MCF 10A (cell line): ENCODE measurements at regions not wholly inside any gene's neighbourhood (a gene's known extent, or its start where the extent isn't known, plus 50 kb on each side); places are given as distances from the start of the nearest gene placed in this dataset.
A peak's percentile ranks its signal among the peaks of the same experiment; 100 is the strongest.

ENCODE experiments used
- BruUV-seq: library from RNA; stranded (reverse); fragments of 400-500 nt; replicated peaks from 2 replicates; lab custom pipeline; 2021; lab: Mats Ljungman, UMichigan
- CTCF ChIA-PET: fragments of 300-600 bp; sonication (Branson Sonifier 250); formaldehyde crosslinking; extraction: SDS; loops from one replicate; lab custom pipeline; 2021; ENCODE audit warnings: antibody characterized with exemption, inconsistent platforms; lab: Yijun Ruan, JAX
- POLR2A ChIA-PET: fragments of 300-600, 350-650 bp; sonication (Branson Sonifier 250); formaldehyde crosslinking; extraction: SDS; loops from one replicate; lab custom pipeline; 2020; ENCODE audit warnings: antibody characterized with exemption, inconsistent platforms; lab: Yijun Ruan, JAX
- DNase-seq: peaks from one replicate; pipeline ENCODE4 v3.0.0-alpha.2; 2018; ENCODE audit not compliant: unreplicated experiment
- H3K27ac Mint-ChIP-seq: one replicate; pipeline ENCODE4 v1.8.0; 2022; ENCODE audit warnings: mild to moderate bottlenecking, low read depth, mixed read lengths; ENCODE audit not compliant: unreplicated experiment
- H3K27me3 Mint-ChIP-seq: one replicate; pipeline ENCODE4 v1.8.0; 2022; ENCODE audit warnings: mixed read lengths; ENCODE audit not compliant: insufficient read depth, unreplicated experiment
- H3K36me3 Mint-ChIP-seq: one replicate; pipeline ENCODE4 v1.8.0; 2022; ENCODE audit warnings: mild to moderate bottlenecking, moderate library complexity, mixed read lengths; ENCODE audit not compliant: insufficient read depth, unreplicated experiment
- H3K4me1 Mint-ChIP-seq: one replicate; pipeline ENCODE4 v1.8.0; 2022; ENCODE audit warnings: mixed read lengths; ENCODE audit not compliant: insufficient read depth, unreplicated experiment
- H3K4me3 Mint-ChIP-seq: one replicate; pipeline ENCODE4 v1.8.0; 2022; ENCODE audit warnings: mild to moderate bottlenecking, moderate library complexity, mixed read lengths; ENCODE audit not compliant: unreplicated experiment
- H3K9me3 Mint-ChIP-seq: one replicate; pipeline ENCODE4 v1.8.0; 2022; ENCODE audit warnings: mixed read lengths; ENCODE audit not compliant: unreplicated experiment
- intact Hi-C: fragments of 100-400 bp; cut with micrococcal nuclease; formaldehyde crosslinking; loops from 2 replicates; pipeline ENCODE4 v1.14.1; 2022
- TF ChIP-seq, protein P1 (sequence below): fragments of 200-600 bp; IDR thresholded peaks from one replicate; pipeline ENCODE4 v1.8.0; 2022; ENCODE audit warnings: antibody characterized with exemption, mild to moderate bottlenecking; ENCODE audit not compliant: unreplicated experiment

DNA sequence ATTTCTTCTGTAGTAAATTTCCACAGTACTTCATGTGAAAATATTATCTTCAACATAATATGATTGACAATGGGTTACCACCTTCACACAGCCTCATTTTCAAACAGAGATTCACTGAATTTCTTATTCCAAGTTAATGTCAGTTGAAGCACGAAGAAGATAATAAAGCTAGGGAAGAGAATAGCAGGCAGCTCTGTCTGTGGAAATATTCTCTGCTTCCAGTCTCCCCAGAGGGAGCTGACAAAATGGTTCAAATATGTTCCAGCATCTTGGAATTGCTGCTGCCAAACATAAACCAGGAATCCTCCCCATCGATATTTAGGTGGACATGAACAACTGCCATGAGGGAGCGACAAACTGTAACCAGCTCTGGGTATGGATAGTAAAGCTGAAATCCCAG, 224.8 kb downstream of the GJA1 start:
- DNase-seq, result no peak
- no TSS peak for BruUV-seq
- Mint-ChIP-seq H3K36me3 (no peaks in the 10 kb centered on the region), H3K9me3 (no peaks in the 10 kb centered on the region), H3K27me3 (no peaks in the 10 kb centered on the region), H3K4me3 (no peak overlapping the region), H3K4me1 (no peaks in the 10 kb centered on the region), H3K27ac (no peak overlapping the region)
- TF ChIP-seq, protein P1, sequence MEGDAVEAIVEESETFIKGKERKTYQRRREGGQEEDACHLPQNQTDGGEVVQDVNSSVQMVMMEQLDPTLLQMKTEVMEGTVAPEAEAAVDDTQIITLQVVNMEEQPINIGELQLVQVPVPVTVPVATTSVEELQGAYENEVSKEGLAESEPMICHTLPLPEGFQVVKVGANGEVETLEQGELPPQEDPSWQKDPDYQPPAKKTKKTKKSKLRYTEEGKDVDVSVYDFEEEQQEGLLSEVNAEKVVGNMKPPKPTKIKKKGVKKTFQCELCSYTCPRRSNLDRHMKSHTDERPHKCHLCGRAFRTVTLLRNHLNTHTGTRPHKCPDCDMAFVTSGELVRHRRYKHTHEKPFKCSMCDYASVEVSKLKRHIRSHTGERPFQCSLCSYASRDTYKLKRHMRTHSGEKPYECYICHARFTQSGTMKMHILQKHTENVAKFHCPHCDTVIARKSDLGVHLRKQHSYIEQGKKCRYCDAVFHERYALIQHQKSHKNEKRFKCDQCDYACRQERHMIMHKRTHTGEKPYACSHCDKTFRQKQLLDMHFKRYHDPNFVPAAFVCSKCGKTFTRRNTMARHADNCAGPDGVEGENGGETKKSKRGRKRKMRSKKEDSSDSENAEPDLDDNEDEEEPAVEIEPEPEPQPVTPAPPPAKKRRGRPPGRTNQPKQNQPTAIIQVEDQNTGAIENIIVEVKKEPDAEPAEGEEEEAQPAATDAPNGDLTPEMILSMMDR, result no peak
- POLR2A ChIA-PET, result interaction anchor here (0.6 kb wide), 1 partner anchor 1312 kb away, joined by 3 read pairs; no protein-coding TSS in a partner anchor
- intact Hi-C loops, result no loop called here
- CTCF ChIA-PET, result no interaction called here

DNA sequence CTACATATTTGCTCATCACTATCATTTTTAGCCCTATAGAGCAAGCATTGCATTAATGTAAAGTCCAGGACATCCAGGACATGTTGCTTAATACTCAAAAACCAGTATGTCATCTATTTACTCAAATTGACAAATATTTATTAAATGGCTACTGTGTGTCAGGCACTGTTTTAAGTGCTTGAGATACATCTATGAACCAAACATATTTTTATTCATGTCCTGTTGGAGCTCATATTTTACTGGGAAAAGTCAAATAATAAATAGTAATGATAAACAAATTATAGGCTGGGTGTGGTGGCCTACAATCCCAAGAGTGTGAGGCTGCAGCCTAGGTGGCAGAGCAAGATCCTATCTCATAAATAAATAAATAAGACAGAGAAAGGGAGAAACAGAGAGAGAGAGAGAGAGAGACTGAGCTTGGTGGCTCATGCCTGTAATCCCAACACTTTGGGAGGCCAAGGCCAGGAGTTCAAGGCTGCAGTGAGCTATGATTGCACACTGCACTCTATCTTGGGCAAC, 227.9 kb downstream of the GJA1 start:
- CTCF ChIA-PET, result interaction anchor here (0.7 kb wide), 1 partner anchor 78 kb away, joined by 3 read pairs; no protein-coding TSS in a partner anchor

DNA sequence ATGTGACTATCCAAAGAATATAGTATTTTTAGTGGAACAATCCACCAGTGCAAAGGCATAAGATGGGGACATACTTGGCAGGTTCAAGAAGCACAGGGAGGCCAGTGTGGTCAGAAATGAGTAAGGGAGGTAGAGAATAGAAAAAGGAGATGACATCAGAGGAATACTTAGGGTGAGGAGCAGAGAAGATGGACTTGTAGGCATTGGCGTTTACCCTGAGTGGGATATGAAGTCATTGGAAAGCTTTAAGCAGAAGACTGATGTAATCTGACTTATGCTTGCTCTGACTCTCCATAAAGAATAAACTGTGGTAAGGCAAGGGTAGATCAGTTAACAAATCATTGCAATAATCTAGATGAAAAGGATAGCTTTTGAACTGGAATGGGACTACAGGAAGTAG, 228.7 kb downstream of the GJA1 start:
- no peak overlapping the region for H3K27ac Mint-ChIP-seq
- H3K4me3 Mint-ChIP-seq, result no peak overlapping the region
- TF ChIP-seq, protein P1, result no peak
- no peak for DNase-seq
- intact Hi-C loops, result no loop called here
- ChIA-PET POLR2A (no interaction called here), CTCF (no interaction called here)
- H3K4me1 Mint-ChIP-seq, result peaks cover 11% of the 10 kb centered on the region
- H3K36me3 Mint-ChIP-seq, result no peaks in the 10 kb centered on the region
- no peaks in the 10 kb centered on the region for H3K9me3 Mint-ChIP-seq
- H3K27me3 Mint-ChIP-seq, result no peaks in the 10 kb centered on the region
- BruUV-seq, result no TSS peak

More for the DNA sequence above, 227.9 kb downstream of the GJA1 start:
- H3K27me3 Mint-ChIP-seq, result no peaks in the 10 kb centered on the region
- H3K36me3 Mint-ChIP-seq, result no peaks in the 10 kb centered on the region
- H3K4me1 Mint-ChIP-seq, result peaks cover 11% of the 10 kb centered on the region
- H3K4me3 Mint-ChIP-seq, result no peak overlapping the region
- DNase-seq, result no peak
- no TSS peak for BruUV-seq
- intact Hi-C loops, result no loop called here
- POLR2A ChIA-PET, result no interaction called here
- TF ChIP-seq, protein P1, result no peak
- no peaks in the 10 kb centered on the region for H3K9me3 Mint-ChIP-seq
- H3K27ac Mint-ChIP-seq, result no peak overlapping the region

DNA sequence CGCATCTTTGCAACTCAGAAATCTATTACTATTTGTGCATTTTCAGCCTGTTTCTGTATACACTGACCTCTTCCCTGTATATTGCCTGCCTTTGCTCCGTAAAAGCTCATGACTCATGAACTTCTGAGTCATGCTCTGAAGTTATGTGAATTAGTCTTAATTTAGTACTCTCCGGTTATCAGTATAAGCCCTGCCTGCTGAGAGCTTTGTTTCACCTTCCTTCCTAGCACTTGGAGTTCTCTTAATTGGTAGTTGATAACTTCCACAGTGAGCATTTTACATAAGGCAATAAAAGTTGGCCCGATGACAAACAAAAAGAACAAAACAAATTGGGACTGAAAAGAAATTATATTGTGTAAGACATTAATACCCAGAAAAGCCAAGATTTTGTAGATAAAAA, 231.4 kb downstream of the GJA1 start:
- ChIA-PET POLR2A (interaction anchor here (2.5 kb wide), 1 partner anchor 16 kb away, joined by 8 read pairs; no protein-coding TSS in a partner anchor), CTCF (interaction anchor here (0.5 kb wide), 2 partner anchors 100 to 705 kb away, joined by 3 read pairs; no protein-coding TSS in a partner anchor)
- Mint-ChIP-seq H3K4me1 (peaks cover 11% of the 10 kb centered on the region), H3K27me3 (no peaks in the 10 kb centered on the region), H3K4me3 (no peak overlapping the region), H3K36me3 (no peaks in the 10 kb centered on the region), H3K9me3 (no peaks in the 10 kb centered on the region), H3K27ac (peak overlapping the region; percentile 10)
- no TSS peak for BruUV-seq
- intact Hi-C loops, result no loop called here
- DNase-seq, result peak; percentile 73
- TF ChIP-seq, protein P1, result no peak
